Ishikawa (cell line): ENCODE measurements at regions not wholly inside any gene's neighbourhood (a gene's known extent, or its start where the extent isn't known, plus 50 kb on each side); places are given as distances from the start of the nearest gene placed in this dataset.

Experiments used
- CEBPB ChIP-seq: IDR thresholded peaks from 2 replicates; pipeline ENCODE4 v1.6.1; 2012
- CREB1 ChIP-seq: IDR thresholded peaks from 2 replicates; pipeline ENCODE4 v1.6.1; 2012; ENCODE audit warnings: low read depth
- EGR1 ChIP-seq: IDR thresholded peaks from 2 replicates; pipeline ENCODE4 v1.6.1; 2012
- EP300 ChIP-seq: IDR thresholded peaks from 2 replicates; pipeline ENCODE4 v1.6.1; 2012; ENCODE audit warnings: borderline replicate concordance
- FOXM1 ChIP-seq: IDR thresholded peaks from 2 replicates; pipeline ENCODE4 v1.6.1; 2012; ENCODE audit warnings: low read depth, borderline replicate concordance
- MAX ChIP-seq: IDR thresholded peaks from 2 replicates; pipeline ENCODE4 v1.6.1; 2012
- NFIC ChIP-seq: IDR thresholded peaks from 2 replicates; pipeline ENCODE4 v1.6.1; 2012
- REST ChIP-seq: IDR thresholded peaks from 2 replicates; pipeline ENCODE4 v1.6.1; 2012; ENCODE audit warnings: low read depth, mild to moderate bottlenecking
- TAF1 ChIP-seq: IDR thresholded peaks from 2 replicates; pipeline ENCODE4 v1.6.1; 2012; ENCODE audit warnings: low read depth, mild to moderate bottlenecking
- TCF12 ChIP-seq: IDR thresholded peaks from 2 replicates; pipeline ENCODE4 v1.6.1; 2012; ENCODE audit warnings: low read depth
- USF1 ChIP-seq: IDR thresholded peaks from 2 replicates; pipeline ENCODE4 v1.6.1; 2012
- YY1 ChIP-seq: IDR thresholded peaks from 2 replicates; pipeline ENCODE4 v1.6.1; 2012; ENCODE audit warnings: low read depth
- ZBTB7A ChIP-seq: IDR thresholded peaks from 2 replicates; pipeline ENCODE4 v1.6.1; 2012; ENCODE audit warnings: low read depth

GRCh38 chr13:82565201-82565600, 1317.1 kb downstream of the SLITRK1 start:
- TF ChIP-seq EGR1: no peak
- no peak for TF ChIP-seq USF1
- TF ChIP-seq YY1: no peak
- no peak for TF ChIP-seq REST
- no peak for TF ChIP-seq EP300
- TF ChIP-seq MAX: no peak
- TF ChIP-seq TAF1: no peak
- TF ChIP-seq ZBTB7A: no peak
- no peak for TF ChIP-seq NFIC
- no peak for TF ChIP-seq TCF12
- no peak for TF ChIP-seq FOXM1
- no peak for TF ChIP-seq CREB1
- TF ChIP-seq CEBPB: no peak
